Muscle layer of colon (tissue), 2 donors: ENCODE measurements at regions not wholly inside any gene's neighbourhood (a gene's known extent, or its start where the extent isn't known, plus 50 kb on each side); places are given as distances from the start of the nearest gene placed in this dataset.
"Not testable (repeated sequence)": the region's sequence is repeated elsewhere in the genome, so short reads cannot be mapped to it uniquely, and the experiment has no call there.

Experiments used
- H3K27ac ChIP-seq: one replicate; pipeline ENCODE4 v1.7.0; 2013; ENCODE audit warnings: low read depth, mild to moderate bottlenecking, low read length, moderate library complexity
- H3K27me3 ChIP-seq, 2 donors: one replicate each; pipeline ENCODE4 v1.7.0; 2013; ENCODE audit warnings: low read length in 2 of 2, mild to moderate bottlenecking in 2 of 2; ENCODE audit not compliant: insufficient read depth in 2 of 2, control insufficient read depth in 1 of 2
- H3K36me3 ChIP-seq: one replicate; pipeline ENCODE4 v1.7.0; 2013; ENCODE audit warnings: mild to moderate bottlenecking, low read length; ENCODE audit not compliant: insufficient read depth
- H3K4me1 ChIP-seq: one replicate; pipeline ENCODE4 v1.7.0; 2013; ENCODE audit warnings: mild to moderate bottlenecking, low read length; ENCODE audit not compliant: insufficient read depth
- H3K4me3 ChIP-seq, 2 donors: one replicate each; pipeline ENCODE4 v1.7.0; 2013; ENCODE audit warnings: low read length in 2 of 2, low read depth in 1 of 2, mild to moderate bottlenecking in 1 of 2, moderate library complexity in 1 of 2
- H3K9ac ChIP-seq: one replicate; pipeline ENCODE4 v1.7.0; 2013; ENCODE audit warnings: low read length
- H3K9me3 ChIP-seq: one replicate; pipeline ENCODE4 v1.7.0; 2013; ENCODE audit warnings: mild to moderate bottlenecking, low read length
- donor health status: abdominal sarcoma.
- donor health status: Adenocarcinoma of cecum.

DNA sequence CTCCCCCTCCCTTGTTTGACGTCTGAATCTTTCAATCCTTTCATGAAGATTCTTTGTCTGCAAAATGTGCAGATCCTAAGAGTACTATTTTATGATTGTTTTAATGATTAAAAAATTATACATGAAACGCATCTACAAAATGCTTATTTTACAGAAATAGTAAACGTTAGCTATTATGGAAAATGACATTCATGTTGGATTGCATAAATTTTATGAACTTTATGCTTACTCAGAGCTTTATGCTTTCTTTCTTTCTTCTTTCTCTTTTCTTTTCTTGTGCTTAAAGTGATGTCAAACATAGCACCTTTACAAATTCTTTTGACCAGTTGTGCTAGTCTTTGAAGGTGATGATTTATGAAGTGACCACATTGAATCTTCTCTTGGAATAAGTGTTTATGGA is 805.4 kb downstream of the ADCYAP1 start:
- Histone ChIP-seq H3K4me3 (no peak overlapping the region), H3K4me1 (no peaks in the 10 kb centered on the region), H3K27me3 (no peaks in the 10 kb centered on the region), H3K9ac (no peak overlapping the region), H3K27ac (no peak overlapping the region), H3K9me3 (no peaks in the 10 kb centered on the region), H3K36me3 (no peaks in the 10 kb centered on the region)

DNA sequence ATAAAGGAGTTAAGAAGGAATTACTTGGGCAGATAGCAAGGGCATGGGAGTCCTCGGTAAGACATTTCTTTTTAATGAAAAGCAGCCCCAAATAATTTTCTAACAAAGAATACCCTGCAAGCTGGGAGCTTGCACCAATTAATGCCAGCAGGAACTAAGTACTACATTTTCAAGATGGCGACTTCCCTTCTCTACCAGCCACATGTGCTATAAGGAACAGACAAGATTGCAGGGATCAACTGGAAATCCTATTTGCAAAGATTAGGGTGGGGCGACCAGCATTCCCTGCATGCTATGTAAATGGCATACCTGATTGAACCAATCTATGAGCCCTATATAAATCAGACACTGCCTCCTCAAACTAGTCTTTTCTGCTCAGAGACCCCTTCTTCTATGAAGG is 827.5 kb downstream of the ADCYAP1 start:
- H3K27ac ChIP-seq = no peak overlapping the region
- H3K27me3 ChIP-seq = no peaks in the 10 kb centered on the region
- H3K9me3 ChIP-seq = no peaks in the 10 kb centered on the region
- no peak overlapping the region for H3K9ac ChIP-seq
- H3K36me3 ChIP-seq = no peaks in the 10 kb centered on the region
- no peaks in the 10 kb centered on the region for H3K4me1 ChIP-seq
- no peak overlapping the region for H3K4me3 ChIP-seq

DNA sequence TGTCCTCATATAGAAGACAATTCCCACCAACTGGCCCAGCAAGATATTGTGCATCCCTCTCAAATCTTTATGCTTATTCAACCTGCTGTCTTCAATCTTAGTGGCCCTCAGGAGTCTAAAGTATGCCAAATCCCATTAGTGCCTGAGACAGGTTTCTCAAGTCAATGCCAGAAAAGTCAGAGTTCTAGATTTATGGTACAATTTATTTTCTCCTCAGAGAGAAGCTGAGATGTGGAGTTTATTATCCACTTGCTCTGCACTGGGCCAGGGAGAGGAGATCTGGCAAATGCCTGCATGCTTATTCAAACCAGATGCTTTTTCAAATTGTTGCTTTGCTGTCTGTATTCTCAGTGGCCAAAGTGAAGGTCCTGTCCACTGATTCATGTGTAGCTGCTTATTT is 825.2 kb downstream of the METTL4 start:
- no peak overlapping the region for H3K9ac ChIP-seq
- H3K4me1 ChIP-seq = no peaks in the 10 kb centered on the region
- H3K27me3 ChIP-seq = no peaks in the 10 kb centered on the region
- H3K4me3 ChIP-seq = no peak overlapping the region
- no peaks in the 10 kb centered on the region for H3K36me3 ChIP-seq
- H3K9me3 ChIP-seq = no peaks in the 10 kb centered on the region
- no peak overlapping the region for H3K27ac ChIP-seq

DNA sequence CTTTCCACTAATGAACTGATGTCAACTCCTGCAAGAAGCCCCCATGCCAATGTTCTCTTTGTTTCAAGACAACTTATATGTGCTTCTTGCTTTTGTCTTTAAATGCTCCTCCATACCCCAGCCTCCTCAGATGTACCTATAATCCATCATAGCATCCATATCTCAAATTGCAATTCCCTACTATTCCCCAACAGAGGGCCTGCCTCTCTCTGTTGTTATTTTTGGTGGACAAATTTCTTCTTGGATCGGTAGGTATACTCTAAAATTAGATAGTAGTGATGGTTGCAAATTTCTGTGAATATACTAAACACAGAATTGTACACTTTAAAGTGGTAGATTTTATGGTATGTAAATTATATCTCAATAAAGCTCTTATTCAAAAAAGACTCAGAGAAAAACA is 820.1 kb downstream of the METTL4 start:
- H3K27me3 ChIP-seq = no peaks in the 10 kb centered on the region
- H3K9me3 ChIP-seq = no peaks in the 10 kb centered on the region
- no peak overlapping the region for H3K27ac ChIP-seq
- H3K36me3 ChIP-seq = no peaks in the 10 kb centered on the region
- no peaks in the 10 kb centered on the region for H3K4me1 ChIP-seq
- no peak overlapping the region for H3K9ac ChIP-seq
- H3K4me3 ChIP-seq = no peak overlapping the region

DNA sequence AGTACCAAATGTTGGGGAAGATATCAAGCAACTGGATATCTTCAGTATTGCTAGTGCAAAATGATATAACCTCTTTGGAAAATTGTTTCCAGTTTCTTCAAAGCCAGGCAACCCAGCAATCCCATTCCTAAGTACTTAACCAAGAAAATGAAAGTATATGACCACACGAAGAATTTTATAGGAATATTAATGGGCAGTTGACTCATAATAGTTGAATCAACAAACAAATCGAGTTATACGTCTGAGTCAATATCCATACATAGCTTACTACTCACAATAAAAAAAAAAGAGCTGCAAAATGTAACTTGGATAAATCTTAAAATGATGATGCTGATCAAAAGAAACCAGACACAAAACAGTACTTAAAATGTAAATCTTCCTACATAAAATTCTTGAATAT is 810.4 kb downstream of the METTL4 start:
- no peaks in the 10 kb centered on the region for H3K27me3 ChIP-seq
- H3K9ac ChIP-seq = no peak overlapping the region
- no peaks in the 10 kb centered on the region for H3K36me3 ChIP-seq
- no peaks in the 10 kb centered on the region for H3K4me1 ChIP-seq
- H3K4me3 ChIP-seq = no peak overlapping the region
- H3K27ac ChIP-seq = no peak overlapping the region
- H3K9me3 ChIP-seq = no peaks in the 10 kb centered on the region

DNA sequence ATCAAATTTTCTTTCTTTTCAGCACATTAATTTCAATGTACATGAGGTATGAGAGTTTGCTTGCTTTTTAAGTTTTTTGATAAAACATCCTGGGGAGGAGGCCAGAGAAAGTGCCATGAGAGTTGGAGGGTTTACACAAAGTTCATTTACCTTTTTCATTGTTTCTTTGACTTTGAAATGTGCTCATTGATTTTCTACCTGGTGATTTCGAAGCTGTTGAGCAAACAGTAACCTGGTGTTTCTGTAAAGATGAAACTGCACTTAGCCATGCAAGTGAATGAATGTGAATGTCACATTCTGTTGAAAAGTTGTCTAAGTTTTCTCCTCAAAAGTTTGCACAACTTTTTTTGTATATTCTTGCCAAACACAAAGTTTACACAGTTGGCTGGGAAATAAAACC is 797.0 kb downstream of the METTL4 start:
- Histone ChIP-seq H3K27ac (no peak overlapping the region), H3K27me3 (no peaks in the 10 kb centered on the region), H3K9ac (no peak overlapping the region), H3K36me3 (no peaks in the 10 kb centered on the region), H3K9me3 (no peaks in the 10 kb centered on the region), H3K4me1 (no peaks in the 10 kb centered on the region), H3K4me3 (no peak overlapping the region)

DNA sequence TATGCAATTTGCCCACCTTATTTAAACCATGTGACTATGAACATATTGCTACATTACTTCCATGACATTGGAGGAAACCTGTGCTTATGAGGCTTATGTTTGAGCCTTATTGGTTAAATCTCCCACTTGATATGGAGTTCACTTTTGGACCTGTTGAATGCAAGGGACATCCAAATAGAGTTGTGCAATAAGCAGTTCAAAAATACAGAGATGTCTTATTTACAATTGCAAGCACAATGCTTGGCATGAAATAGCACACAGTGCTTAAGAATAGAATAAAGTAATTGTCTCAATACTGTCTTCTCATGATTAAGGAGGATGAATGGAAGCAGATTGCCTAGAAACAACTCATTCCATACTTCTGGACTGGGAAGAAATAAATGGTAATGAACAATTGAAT is 793.5 kb downstream of the METTL4 start:
- no peaks in the 10 kb centered on the region for H3K4me1 ChIP-seq

DNA sequence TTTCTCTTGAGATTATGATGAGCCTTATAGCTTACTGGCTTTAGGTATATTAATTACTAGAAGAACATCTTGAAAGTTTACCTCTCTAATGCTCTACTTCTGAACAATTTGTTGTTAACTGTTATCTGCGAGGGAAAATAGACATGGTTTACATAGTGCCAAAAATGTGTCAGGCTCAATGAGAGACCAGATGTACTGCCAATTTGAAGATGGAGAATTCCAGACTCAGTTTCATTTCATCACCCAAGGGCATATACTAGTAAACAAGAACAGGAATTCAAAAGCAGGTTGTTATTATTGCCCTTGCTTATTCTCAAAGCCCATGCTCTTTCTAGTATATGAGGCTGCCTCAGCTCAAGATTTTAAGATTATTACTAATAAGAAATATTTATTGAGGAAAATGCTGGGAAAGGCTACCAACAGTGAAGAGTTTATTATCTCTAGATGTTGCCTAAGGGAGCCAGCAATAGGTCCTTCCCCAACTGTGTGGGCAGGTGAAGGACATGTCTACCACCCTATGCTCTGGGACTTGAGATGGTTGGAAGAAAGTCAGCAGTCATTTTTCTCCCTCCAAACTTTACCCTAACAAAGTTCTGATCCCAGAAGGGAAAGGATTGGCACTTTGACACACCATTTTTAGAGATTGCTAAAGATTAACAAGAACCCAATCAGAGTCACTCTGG is 792.7 kb downstream of the METTL4 start:
- Histone ChIP-seq H3K4me1 (no peaks in the 10 kb centered on the region), H3K27me3 (no peaks in the 10 kb centered on the region), H3K36me3 (no peaks in the 10 kb centered on the region), H3K4me3 (no peak overlapping the region), H3K9me3 (no peaks in the 10 kb centered on the region), H3K27ac (no peak overlapping the region), H3K9ac (no peak overlapping the region)

More for the DNA sequence above, 793.5 kb downstream of the METTL4 start:
- no peaks in the 10 kb centered on the region for H3K27me3 ChIP-seq
- no peak overlapping the region for H3K4me3 ChIP-seq
- H3K36me3 ChIP-seq = no peaks in the 10 kb centered on the region
- no peaks in the 10 kb centered on the region for H3K9me3 ChIP-seq
- no peak overlapping the region for H3K27ac ChIP-seq
- H3K9ac ChIP-seq = no peak overlapping the region

DNA sequence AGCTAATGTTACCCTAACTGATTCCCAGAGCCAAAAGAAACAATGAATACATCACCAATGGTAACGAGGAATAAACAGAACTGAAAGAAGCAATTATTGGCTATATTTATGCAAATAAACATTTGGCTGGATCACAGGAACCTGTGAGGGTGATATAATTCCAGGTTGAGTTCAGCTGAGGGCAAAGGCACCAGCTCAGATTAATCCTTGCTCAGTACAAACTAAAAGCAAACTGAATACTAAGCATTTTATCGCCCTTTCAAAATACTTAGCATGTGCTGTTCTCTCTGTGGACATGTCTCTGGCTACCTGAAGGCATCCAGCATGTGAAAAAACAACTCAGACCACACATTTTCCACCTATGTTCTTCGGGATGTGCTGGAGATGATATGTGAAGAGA is 791.7 kb downstream of the METTL4 start:
- H3K27ac ChIP-seq = no peak overlapping the region
- no peaks in the 10 kb centered on the region for H3K27me3 ChIP-seq
- no peaks in the 10 kb centered on the region for H3K4me1 ChIP-seq
- no peaks in the 10 kb centered on the region for H3K36me3 ChIP-seq
- H3K9ac ChIP-seq = no peak overlapping the region
- no peak overlapping the region for H3K4me3 ChIP-seq
- no peaks in the 10 kb centered on the region for H3K9me3 ChIP-seq

DNA sequence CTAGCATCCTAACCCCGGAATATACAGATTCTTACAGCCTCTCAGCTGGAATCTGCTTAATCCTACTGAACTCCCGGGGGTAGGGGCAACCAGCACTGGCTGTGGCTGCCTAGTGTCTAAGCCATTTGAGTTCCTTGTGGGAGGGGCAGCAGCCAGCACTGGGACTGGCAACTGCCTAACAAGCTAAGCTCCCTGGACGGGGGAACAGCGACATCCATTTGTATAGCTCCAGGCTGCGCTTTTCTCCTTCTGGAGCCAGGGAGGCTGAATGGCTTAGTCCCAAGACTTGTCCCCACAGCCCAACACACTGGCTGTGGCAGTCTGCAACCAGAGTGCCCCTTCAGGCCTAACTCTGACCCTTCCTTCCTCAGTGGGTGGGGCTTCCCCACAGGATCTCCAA is 787.2 kb downstream of the METTL4 start:
- Histone ChIP-seq H3K4me3 (no peak overlapping the region), H3K36me3 (no peaks in the 10 kb centered on the region), H3K27me3 (no peaks in the 10 kb centered on the region), H3K4me1 (no peaks in the 10 kb centered on the region), H3K9me3 (no peaks in the 10 kb centered on the region), H3K27ac (no peak overlapping the region), H3K9ac (no peak overlapping the region)

DNA sequence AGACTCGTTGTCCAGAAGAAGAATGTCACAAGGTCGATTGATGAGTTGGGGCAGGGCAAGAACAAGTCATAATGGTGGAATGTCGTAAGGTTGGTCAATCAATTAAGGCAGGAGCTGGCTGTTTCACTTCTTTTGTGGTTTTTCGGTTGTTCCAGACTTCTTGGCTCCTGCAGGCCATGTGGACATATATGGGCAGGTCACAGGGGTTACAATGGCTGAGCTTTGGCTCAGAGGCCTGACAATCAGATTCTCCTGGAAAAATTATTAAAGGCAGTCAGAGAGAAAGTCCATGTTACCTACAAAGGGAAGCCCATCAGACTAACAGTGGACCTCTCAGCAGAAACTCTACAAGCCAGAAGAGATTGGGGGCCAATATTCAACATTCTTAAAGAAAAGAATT is 785.3 kb downstream of the METTL4 start:
- not testable (repeated sequence) for H3K27ac ChIP-seq, H3K9ac ChIP-seq, H3K4me3 ChIP-seq, H3K9me3 ChIP-seq, H3K27me3 ChIP-seq, H3K36me3 ChIP-seq, H3K4me1 ChIP-seq

DNA sequence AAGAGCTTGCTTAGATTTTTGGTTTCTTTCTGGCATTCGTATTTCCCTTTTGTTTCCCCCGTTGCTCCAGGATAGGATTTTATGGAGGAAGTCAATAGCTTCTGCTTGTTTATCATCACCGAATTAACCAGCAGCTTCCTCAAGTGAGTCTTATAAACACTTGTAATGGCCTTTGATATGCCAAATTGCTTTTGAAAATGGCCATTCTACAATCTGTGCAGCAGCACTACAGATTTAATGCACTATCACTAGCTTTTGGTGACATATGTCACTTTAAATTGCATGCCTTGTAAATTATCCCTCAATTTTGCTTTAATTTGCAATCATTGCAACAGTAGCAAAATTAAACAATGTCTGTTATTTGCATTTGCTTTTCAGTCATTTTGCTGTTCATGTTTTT is 774.7 kb downstream of the METTL4 start:
- H3K27me3 ChIP-seq = no peaks in the 10 kb centered on the region
- H3K36me3 ChIP-seq = no peaks in the 10 kb centered on the region
- no peaks in the 10 kb centered on the region for H3K4me1 ChIP-seq

More for the DNA sequence above, 774.7 kb downstream of the METTL4 start:
- no peak overlapping the region for H3K27ac ChIP-seq
- H3K9ac ChIP-seq = no peak overlapping the region
- no peaks in the 10 kb centered on the region for H3K9me3 ChIP-seq
- H3K4me3 ChIP-seq = no peak overlapping the region
